ENCODE measurements at regions not wholly inside any gene's neighbourhood (a gene's known extent, or its start where the extent isn't known, plus 50 kb on each side); places are given as distances from the start of the nearest gene placed in this dataset.

DNA sequence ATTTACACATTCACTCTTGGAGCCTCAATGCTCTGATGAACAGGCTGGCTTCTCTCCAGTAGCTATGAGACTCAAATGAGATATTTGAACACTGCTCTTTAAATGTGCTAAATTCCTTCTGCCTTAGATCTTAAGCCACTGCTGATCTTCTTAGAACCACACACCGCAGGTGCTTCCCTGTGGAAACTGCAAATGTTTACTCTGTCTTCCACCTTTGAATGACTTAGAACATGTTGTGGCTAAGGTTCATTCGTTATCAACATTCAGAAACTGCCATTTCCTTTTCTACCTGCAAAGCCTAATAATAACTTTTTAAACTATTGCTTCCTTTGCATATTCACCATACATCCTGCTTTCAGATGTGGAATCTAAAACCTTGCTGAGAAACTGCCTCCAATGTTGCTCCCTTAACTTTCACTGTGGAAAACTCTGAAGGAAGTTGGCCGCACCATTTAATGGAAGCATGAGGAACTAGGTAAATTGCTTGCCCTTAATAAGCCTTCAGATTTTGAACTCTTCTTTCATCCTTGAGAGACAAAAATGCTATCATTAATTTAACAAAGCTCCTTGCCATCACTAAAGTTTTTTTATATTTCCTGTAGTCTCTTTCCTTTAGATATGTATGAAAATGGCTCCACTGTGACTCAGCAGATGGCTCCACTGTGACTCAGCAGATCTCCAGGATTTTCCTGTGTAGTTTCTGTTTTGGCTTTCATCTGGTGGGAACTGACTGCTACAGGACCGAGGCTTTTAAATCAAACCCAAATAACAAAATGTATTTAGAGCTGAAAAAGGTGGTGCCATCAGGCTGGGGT is 143.8 kb downstream of the TNFSF18 start:
- TF ChIP-seq CTCF (IDR thresholded peaks at IDR 0.05), result no peak
- no peak for TF ChIP-seq POLR2A (IDR thresholded peaks at IDR 0.05)

Data from breast epithelium (tissue), 3 donors.